Activated CD4-positive, alpha-beta T cell treated with anti-CD3 and anti-CD28 coated beads for 4 hours (primary cell): ENCODE measurements at regions not wholly inside any gene's neighbourhood (a gene's known extent, or its start where the extent isn't known, plus 50 kb on each side); places are given as distances from the start of the nearest gene placed in this dataset.
"Not testable (repeated sequence)": the region's sequence is repeated elsewhere in the genome, so short reads cannot be mapped to it uniquely, and the experiment has no call there.

ENCODE experiments used
- DNase-seq, 2 donors: peaks; one replicate each; pipeline ENCODE4 v3.0.0-alpha.2; 2020

GRCh38 chr1:4175566-4176405 is 275.7 kb upstream of the C1orf174 start:
- DNase-seq = no peak

- no peak for DNase-seq
These were observed 276.8 kb upstream of the C1orf174 start for GRCh38 chr1:4176841-4177240.

DNA sequence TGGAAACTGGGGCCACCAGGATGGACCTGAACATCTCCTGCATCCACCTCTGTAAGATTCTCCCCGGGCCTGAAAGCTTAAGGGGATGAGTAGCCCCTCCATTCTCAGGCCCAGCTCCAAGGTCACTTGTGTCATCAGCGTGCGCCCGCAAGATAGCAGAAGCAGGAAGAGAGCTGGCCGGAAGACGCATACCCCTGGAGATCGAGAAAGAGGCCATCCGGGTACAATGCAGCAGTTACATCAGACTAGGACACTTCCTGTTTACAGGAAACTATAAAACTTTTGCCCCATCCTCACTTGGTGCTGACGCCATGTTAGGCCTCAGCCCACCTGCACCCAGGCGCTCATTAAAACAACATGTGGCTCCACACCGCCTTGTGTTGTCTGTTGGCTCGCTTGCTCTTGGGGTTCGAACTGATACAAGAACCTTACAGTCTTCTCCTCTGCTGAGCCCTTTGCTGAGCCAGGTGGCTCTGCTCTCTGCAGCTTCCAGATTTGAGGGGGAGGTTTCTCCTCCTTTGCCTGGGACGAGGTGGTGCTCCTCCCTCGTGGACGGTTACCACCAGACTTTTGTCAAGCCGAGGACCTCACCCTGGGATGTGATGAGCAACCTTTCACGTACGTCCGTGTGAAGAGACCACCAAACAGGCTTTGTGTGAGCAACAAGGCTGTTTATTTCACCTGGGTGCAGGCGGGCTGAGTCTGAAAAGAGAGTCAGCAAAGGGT is 277.5 kb upstream of the C1orf174 start:
- DNase-seq = no peak

- DNase-seq = no peak
These were observed 278.5 kb upstream of the C1orf174 start for GRCh38 chr1:4178501-4179113.

DNA sequence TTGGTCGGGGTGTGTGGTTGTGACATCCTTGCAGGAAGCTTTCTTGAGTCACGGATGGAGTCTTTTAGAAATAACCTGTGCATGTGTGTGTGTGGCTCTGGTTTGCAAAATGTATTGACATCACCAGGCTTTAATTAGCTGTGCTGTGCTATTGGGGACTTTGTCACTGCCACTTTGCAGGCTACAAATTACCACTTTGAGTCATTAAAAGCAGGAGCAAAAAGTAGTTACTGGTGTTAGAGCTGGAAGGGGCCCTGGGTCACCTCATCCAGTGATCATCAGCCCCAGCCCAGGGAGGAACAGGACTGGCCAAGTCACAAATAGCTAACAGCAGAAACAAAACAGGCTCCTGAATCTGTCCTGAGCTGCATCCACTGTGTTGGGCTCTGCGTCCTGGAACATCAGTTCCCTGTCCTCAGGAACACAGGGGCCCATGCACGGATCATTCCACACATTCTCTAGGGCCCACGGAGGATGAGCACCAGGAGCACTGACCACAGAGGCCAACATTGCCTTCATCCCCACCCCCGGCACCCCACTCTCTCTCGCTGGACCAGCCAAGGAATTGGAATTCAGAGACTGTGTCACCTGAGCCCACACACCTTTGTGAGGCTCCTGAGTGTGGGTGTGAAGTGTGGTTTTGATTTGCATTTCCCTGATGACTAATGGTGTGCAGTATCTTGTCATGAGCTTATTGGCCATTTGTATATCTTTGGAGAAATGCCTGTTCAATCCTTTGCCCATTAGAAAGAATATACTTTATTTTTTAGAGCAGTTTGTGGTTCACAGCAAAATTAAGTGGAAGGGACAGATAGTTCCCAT is 280.1 kb upstream of the C1orf174 start:
- DNase-seq = no peak

DNA sequence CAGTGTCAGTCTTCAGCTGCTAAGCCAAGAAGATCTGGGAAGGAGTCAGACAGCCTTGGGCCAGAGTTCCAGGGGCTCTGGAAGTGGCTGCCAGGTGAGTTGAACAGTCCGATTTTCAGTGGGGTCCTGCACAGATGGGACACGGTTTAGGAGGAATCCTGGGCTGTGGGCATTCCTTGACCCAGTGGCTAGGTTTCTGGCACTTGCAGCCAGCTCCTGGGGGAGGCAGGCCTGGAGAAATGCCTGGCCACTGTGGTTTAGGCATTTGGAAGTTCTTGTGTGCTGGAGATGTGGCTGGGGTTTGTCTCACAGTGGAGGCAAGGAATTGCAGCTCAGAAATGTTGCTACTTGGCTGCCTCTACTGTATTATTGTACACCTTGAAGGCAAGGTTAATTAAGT is 286.4 kb upstream of the C1orf174 start:
- not testable (repeated sequence) for DNase-seq

- no peak for DNase-seq
These were observed 303.4 kb upstream of the C1orf174 start for GRCh38 chr1:4203501-4203900.

DNA sequence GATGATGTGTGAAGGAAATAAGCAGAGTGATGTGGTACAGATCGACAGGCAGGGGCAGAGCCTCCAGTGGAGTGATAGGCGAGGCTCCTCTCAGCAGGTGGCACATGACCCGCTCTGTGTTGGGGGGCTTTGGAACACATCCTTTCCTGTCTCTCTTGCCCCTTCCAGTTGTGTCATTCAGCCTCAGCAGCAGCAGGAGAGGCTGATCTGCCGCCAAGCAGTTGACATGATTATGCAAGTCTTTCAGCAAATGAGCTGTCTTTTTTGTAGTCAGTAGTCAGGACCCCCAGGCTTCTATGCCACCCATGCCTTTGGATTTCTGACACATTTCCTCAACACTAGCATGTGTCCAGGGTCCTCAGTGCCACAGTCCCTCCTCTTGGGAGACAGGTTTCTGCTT is 307.1 kb upstream of the C1orf174 start:
- DNase-seq = no peak

DNA sequence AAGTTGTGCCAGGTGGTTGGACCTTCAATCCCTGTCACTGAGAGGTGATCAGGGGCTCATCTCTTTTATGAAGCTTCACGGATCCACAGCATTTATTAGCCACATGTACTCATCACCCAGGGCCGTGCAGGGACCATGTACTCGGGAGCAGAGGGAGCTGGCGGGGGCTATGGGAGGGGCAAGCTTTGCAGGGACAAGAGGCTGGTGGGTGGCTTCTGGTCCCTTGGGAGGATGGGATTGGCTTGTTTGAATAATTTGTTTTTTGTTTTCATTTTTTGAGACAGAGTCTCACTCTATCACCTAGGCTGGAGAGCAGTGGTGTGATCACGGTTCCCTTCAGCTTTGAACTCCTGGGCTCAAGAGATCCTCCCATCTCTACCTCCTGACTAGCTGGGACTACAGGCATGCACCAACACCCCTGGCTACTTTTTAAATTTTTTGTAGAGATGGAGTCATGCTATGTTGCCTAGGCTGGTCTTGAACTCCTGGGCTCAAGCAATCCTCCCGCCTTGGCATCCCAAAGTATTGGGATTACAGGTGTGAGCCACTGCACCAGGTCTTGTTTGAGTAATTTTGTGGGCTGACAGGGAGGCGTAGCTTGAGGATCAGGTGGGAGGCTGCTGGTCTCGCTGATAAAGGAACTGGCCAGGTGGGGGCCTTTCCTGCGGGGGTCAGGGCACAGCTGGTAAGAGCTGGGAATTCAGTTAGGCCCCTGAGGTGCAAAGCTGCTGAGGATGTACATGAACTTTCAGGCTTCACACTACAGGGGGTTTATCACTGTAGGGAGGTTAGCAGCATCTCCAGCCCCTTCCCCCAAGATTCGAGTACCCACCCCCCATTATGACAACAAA is 308.0 kb upstream of the C1orf174 start:
- DNase-seq = no peak

- no peak for DNase-seq
These were observed 310.0 kb upstream of the C1orf174 start for GRCh38 chr1:4210043-4210442.

- DNase-seq = no peak
These were observed 312.7 kb upstream of the C1orf174 start for GRCh38 chr1:4212796-4213195.

- no peak for DNase-seq
These were observed 313.4 kb upstream of the C1orf174 start for GRCh38 chr1:4213366-4213973.

- no peak for DNase-seq
These were observed 314.8 kb upstream of the C1orf174 start for GRCh38 chr1:4214826-4215225.

DNA sequence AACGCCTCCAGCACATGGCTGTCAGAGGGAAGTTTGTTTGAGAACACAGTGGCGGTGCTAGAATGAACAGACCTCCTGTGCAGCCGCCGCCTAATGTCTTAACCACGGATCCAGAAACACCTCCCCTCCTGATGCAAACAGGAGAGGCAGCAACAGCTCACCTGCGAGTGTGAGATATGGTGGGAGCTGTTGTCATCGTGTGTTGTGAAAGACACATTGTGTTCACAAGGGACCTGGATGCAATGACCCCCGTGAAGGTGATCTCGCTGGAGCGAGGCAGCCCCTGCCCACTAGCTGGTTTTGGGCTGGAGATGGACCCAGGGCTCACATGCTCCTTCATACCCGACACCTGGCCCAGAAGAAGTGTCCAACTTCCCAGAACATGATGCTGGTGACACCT is 315.3 kb upstream of the C1orf174 start:
- DNase-seq = no peak

GRCh38 chr1:4216231-4216630 is 316.2 kb upstream of the C1orf174 start:
- no peak for DNase-seq

DNA sequence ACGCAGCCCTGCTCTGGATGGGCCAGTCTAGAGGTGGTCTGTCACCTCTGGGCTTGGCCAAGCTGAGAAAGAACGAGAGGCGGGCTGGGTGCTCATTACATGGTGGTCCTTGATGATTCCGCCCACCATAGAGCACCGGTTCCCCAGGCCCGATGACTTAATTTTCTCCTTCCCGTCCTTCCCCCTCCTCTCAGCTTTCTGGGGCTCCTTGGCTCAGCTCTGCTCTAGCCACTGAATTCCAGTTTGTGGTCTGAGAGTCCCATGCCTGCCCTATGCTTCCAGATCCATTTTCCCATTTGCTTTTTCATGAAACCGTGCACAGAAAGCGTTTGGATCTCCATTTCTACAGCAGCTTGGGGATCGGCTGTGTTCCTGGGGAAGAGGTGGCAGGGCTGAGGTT is 318.5 kb upstream of the C1orf174 start:
- no peak for DNase-seq

DNA sequence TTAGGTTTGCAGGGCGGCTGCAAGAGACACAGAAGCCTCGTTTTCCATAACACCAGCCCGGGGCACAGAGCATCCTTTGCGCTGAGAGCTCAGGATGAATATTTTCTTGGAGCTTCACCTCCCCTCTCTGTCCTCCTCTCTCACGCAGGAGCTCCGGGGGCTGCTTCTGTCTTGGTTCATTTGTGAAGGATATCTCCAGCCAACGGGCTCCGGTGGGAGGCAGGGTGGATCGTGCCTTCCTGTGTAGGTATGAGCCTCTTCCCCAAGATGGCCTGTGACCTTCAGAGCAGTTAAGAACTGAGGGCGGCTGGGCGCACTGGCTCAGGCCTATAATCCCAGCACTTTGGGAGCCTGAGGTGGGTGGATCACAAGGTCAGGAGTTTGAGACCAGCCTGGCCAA is 319.0 kb upstream of the C1orf174 start:
- DNase-seq = no peak

- DNase-seq = no peak
These were observed 319.8 kb upstream of the C1orf174 start for GRCh38 chr1:4219826-4220225.

- DNase-seq = no peak
These were observed 320.3 kb upstream of the C1orf174 start for GRCh38 chr1:4220362-4220761.

DNA sequence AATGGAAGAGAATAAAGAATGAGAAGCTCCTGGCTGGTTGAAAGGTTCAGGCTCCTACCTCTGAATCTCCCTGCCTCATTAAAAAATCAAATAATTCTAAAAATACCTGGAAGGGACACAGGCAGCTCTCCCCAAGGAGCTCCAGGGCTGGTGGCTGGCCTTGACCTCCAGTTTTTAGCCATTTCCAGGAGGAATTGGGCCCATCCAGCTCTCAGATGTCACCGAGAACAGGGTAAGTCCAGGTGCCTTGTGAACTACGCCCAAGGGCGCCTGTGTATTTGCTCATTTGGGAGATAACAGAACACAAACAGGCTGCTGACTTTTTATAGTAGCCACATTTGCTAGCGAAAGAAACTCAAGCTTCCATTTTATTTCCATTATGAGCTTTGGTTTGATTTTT is 321.0 kb upstream of the C1orf174 start:
- no peak for DNase-seq

- DNase-seq = no peak
These were observed 324.8 kb upstream of the C1orf174 start for GRCh38 chr1:4224684-4225467.
